Lower leg skin (tissue), 4 donors: ENCODE measurements at regions not wholly inside any gene's neighbourhood (a gene's known extent, or its start where the extent isn't known, plus 50 kb on each side); places are given as distances from the start of the nearest gene placed in this dataset.

Experiments
- DNase-seq, 2 donors: peaks; one replicate each; pipeline ENCODE4 v3.0.0-alpha.2; 2019; ENCODE audit warnings: low spot score in 2 of 2
- H3K4me3 ChIP-seq: fragments of 200-600 bp; sonication (generic); 2 replicates; pipeline ENCODE4 v1.5.1; 2017; ENCODE audit warnings: mild to moderate bottlenecking, low read depth; ENCODE audit not compliant: poor library complexity, severe bottlenecking
- POLR2A ChIP-seq, 2 donors: fragments of 450-650 bp; IDR thresholded peaks; one replicate each; pipeline ENCODE4 v1.6.1; 2016 to 2017; ENCODE audit warnings: antibody characterized with exemption in 2 of 2, mild to moderate bottlenecking in 1 of 2, moderate library complexity in 1 of 2
- WGBS, 2 donors: methylation state at CpG; one replicate each; pipeline ENCODE4 v1.1.5; 2018; 5-methylcytosine and 5-hydroxymethylcytosine counted together
- intact Hi-C: fragments of 100-400 bp; cut with DNase I; formaldehyde crosslinking; loops from one replicate; pipeline ENCODE4 v1.15.0; 2023; ENCODE audit warnings: low total_unique reads
- TF ChIP-seq, protein P1 (sequence below), 3 donors: fragments of 450-650 bp; IDR thresholded peaks; one replicate each; pipeline ENCODE4 v1.5.1; 2016; ENCODE audit warnings: antibody characterized with exemption in 3 of 3, mild to moderate bottlenecking in 3 of 3, moderate library complexity in 2 of 3

DNA sequence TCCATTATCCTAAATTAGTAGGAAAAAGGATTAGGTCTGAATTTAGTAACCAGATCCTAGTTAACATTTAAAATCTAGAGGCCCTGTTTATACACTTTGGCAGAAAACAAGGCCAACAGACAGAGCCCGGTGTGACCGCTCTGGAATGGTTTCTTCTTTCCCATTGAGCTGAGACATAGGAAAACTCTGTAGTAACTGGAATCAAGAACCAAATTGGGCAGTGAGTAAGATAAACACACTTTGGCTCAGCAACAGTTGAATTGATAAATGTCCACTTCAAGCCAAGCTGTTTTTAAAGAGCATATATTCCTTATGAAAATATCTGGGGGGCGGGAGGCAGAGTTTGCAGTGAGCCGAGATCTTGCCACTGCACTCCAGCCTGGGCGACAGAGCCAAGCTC lies 343.7 kb upstream of the SEMA3A start:
- intact Hi-C loops = no loop called here
- no peak overlapping the region for H3K4me3 ChIP-seq
- TF ChIP-seq POLR2A (IDR thresholded peaks at IDR 0.05) = no peak
- TF ChIP-seq, protein P1, sequence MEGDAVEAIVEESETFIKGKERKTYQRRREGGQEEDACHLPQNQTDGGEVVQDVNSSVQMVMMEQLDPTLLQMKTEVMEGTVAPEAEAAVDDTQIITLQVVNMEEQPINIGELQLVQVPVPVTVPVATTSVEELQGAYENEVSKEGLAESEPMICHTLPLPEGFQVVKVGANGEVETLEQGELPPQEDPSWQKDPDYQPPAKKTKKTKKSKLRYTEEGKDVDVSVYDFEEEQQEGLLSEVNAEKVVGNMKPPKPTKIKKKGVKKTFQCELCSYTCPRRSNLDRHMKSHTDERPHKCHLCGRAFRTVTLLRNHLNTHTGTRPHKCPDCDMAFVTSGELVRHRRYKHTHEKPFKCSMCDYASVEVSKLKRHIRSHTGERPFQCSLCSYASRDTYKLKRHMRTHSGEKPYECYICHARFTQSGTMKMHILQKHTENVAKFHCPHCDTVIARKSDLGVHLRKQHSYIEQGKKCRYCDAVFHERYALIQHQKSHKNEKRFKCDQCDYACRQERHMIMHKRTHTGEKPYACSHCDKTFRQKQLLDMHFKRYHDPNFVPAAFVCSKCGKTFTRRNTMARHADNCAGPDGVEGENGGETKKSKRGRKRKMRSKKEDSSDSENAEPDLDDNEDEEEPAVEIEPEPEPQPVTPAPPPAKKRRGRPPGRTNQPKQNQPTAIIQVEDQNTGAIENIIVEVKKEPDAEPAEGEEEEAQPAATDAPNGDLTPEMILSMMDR (IDR thresholded peaks at IDR 0.05) = no peak
- WGBS, 2 donors = 87 to 90% methylated on average over 5 of the region's 5 CpGs
- no peak for DNase-seq

DNA sequence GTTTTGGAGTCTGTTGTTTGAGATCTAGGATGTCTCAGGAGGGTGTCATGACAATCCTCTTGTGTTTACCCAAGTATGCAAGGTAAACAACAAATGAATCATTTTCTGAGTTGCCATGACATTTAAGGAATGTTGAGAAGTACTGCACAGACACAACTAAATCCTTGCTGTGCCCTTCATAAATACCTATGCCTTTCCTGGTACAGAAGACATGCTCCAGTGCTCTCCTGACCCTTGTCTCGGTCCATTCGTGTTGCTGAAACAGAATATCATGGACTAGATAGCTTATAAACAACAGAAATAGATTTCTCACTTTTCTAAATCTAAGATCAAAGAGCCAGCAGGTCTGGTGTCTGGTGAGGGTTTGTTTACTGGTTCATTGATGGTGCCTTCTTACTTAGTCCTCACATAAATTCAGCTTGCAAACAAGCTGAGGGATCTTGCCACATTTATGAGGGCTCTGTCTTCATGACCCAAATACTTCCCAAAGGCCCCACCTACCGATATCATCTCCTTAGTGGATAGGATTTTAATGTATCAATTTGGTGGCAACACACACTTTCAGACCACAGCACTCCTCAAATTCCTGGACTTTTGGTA lies 341.8 kb upstream of the SEMA3A start:
- intact Hi-C loops = no loop called here
- TF ChIP-seq, protein P1 (IDR thresholded peaks at IDR 0.05) = no peak
- TF ChIP-seq POLR2A (IDR thresholded peaks at IDR 0.05) = no peak
- no peak overlapping the region for H3K4me3 ChIP-seq
- WGBS, 2 donors = 86 to 91% methylated on average over 3 of the region's 3 CpGs
- no peak for DNase-seq

DNA sequence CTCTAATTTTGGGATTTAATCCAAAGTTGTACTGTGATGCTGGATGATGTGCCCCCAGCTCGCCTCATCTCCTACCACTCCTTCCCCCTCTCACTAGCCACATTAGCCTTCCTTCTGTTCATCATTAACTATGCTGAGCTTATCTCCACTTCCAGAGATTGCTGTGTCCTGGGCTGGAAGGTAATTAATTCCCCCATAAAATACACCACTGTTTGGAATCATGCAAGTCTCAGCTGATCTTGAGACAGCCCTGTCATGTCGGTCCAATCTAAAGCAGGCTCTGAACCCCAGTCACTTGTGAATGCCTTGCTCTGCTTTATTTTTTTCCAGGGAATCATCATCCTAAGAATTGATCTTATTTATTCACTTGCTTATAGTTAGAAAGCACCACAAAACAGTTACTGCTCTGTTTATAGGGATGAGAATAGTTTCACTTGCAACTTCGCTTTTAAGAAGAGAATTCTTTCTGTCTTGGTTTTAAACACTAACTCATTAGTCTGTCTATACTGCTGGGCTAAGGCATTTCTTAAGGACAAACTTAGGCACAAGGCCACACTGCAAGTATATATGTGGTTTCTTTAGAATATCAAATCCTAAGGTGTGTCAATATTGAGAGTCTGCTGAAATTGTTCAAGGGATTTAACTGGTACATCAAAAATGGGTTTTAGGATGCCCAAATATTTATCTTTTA lies 341.1 kb upstream of the SEMA3A start:
- no peak for TF ChIP-seq POLR2A (IDR thresholded peaks at IDR 0.05)
- TF ChIP-seq, protein P1 (IDR thresholded peaks at IDR 0.05) = no peak
- WGBS, 2 donors = 44 to 54% methylated on average over 3 of the region's 3 CpGs
- intact Hi-C loops = no loop called here

DNA sequence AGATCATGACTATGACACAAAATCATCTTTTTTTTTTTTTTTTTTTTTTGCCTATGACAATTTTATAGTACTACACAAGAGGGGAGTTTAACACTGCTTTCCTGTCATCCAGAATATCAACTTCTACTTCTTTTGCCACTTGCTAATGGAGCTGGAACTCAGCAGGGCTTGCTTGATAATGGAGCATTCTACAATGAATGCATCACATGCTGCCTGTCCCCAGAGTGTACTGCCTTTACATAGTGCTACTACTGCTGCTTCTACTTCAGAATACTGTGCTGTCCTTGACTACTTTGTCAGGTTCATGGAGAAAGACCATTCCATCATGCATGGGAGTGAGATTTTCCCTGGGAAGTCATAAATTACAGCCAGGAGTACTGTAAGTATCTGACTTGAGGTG lies 338.6 kb upstream of the SEMA3A start:
- DNase-seq = no peak
- intact Hi-C loops = no loop called here
- no peak overlapping the region for H3K4me3 ChIP-seq
- TF ChIP-seq, protein P1 (IDR thresholded peaks at IDR 0.05) = no peak
- no peak for TF ChIP-seq POLR2A (IDR thresholded peaks at IDR 0.05)

More for the DNA sequence above, 341.1 kb upstream of the SEMA3A start:
- no peak overlapping the region for H3K4me3 ChIP-seq
- DNase-seq = no peak

DNA sequence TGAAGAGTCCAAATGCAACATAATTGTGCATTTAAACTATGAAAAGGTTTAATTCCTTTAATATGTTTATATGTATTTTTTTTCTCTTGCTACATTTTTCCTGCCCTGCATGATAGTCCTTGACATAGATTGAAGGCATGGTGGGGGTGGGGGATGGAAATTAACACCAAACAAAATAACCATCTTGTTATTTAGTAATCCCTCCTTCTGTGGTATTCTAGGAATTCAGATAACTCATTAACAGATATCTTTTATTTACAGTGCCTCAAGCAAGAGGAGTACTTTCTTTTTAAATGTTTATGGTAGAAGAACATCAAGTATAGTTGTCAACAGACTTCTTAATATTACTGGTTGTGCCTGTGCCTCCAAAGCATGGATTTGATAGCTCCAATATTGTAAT lies 337.6 kb upstream of the SEMA3A start:
- TF ChIP-seq, protein P1 (IDR thresholded peaks at IDR 0.05) = no peak
- no peak for TF ChIP-seq POLR2A (IDR thresholded peaks at IDR 0.05)
- intact Hi-C loops = no loop called here

More for the DNA sequence above, 337.6 kb upstream of the SEMA3A start:
- H3K4me3 ChIP-seq = no peak overlapping the region
- DNase-seq = no peak
